ENCODE measurements at regions not wholly inside any gene's neighbourhood (a gene's known extent, or its start where the extent isn't known, plus 50 kb on each side); places are given as distances from the start of the nearest gene placed in this dataset.

GRCh38 chr3:28973609-28974008, 307.3 kb upstream of the RBMS3 start:
- POLR2A ChIA-PET = no interaction called here
- intact Hi-C loops (cut with DNase I, micrococcal nuclease) = no loop called here

DNA sequence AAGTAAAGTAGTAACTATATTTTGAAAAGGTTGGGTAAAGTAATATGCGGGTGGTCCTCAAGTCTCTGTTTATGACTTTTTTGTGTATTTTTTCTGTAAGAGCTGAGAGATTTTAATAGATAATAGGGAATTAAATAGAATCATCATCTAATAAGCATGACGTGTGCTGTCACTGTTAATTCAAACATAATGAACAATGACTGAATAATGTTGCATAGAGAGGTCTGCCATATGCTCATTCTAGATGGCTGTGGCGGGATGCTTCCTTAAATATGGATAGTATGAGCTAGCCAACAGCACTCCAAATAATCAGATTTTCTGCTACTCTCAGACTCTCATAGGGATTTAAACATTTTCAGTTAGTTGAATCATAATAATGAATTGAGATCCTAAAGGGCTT, 302.8 kb upstream of the RBMS3 start:
- Mint-ChIP-seq H3K4me1 (ENCODE audit: low read depth) (no peaks in the 10 kb centered on the region), H3K36me3 (ENCODE audit: low read depth) (no peaks in the 10 kb centered on the region), H3K27ac (no peak overlapping the region), H3K27me3 (no peaks in the 10 kb centered on the region), H3K4me3 (no peak overlapping the region), H3K9me3 (no peaks in the 10 kb centered on the region)
- TF ChIP-seq CTCF (IDR thresholded peaks at IDR 0.05) = no peak
- Histone ChIP-seq H3K27me3 (ENCODE audit: control insufficient read depth in 1 of 2, insufficient read depth in 2 of 2, low read length in 2 of 2) (no peaks in the 10 kb centered on the region), H3K36me3 (ENCODE audit: insufficient read depth, low read length) (no peaks in the 10 kb centered on the region), H3K4me3 (ENCODE audit: low read length) (no peak overlapping the region), H3K27ac (ENCODE audit: low read depth in 1 of 2, low read length in 2 of 2) (no peak overlapping the region), H3K4me1 (ENCODE audit: insufficient read depth, low read length) (no peaks in the 10 kb centered on the region), H3K9me3 (ENCODE audit: control insufficient read depth in 1 of 2, insufficient read depth in 1 of 2, low read length in 2 of 2) (no peaks in the 10 kb centered on the region)
- intact Hi-C loops (cut with DNase I, micrococcal nuclease) = no loop called here
- ChIA-PET POLR2A (no interaction called here), CTCF (no interaction called here)
- ATAC-seq (ENCODE audit: poor library complexity) (no peak), DNase-seq (no peak)

More at GRCh38 chr3:28973609-28974008, 307.3 kb upstream of the RBMS3 start:
- H3K27ac Mint-ChIP-seq = no peak overlapping the region
- H3K4me1 ChIP-seq (ENCODE audit: insufficient read depth, low read length) = no peaks in the 10 kb centered on the region
- H3K9me3 ChIP-seq (ENCODE audit: control insufficient read depth in 1 of 2, insufficient read depth in 1 of 2, low read length in 2 of 2) = peaks cover 7 to 19% of the 10 kb centered on the region in 2 experiments
- no peak for TF ChIP-seq CTCF (IDR thresholded peaks at IDR 0.05)
- H3K36me3 Mint-ChIP-seq (ENCODE audit: low read depth) = no peaks in the 10 kb centered on the region
- no peaks in the 10 kb centered on the region for H3K27me3 Mint-ChIP-seq
- no peak overlapping the region for H3K4me3 Mint-ChIP-seq
- H3K9me3 Mint-ChIP-seq = peaks cover 13% of the 10 kb centered on the region
- H3K27me3 ChIP-seq (ENCODE audit: control insufficient read depth in 1 of 2, insufficient read depth in 2 of 2, low read length in 2 of 2) = no peaks in the 10 kb centered on the region
- no peak for ATAC-seq (ENCODE audit: poor library complexity)
- no peaks in the 10 kb centered on the region for H3K4me1 Mint-ChIP-seq (ENCODE audit: low read depth)
- H3K4me3 ChIP-seq (ENCODE audit: low read length) = no peak overlapping the region
- no peak overlapping the region for H3K27ac ChIP-seq (ENCODE audit: low read depth in 1 of 2, low read length in 2 of 2)
- CTCF ChIA-PET = no interaction called here
- no peak for DNase-seq
- H3K36me3 ChIP-seq (ENCODE audit: insufficient read depth, low read length) = no peaks in the 10 kb centered on the region

- H3K4me1 Mint-ChIP-seq (ENCODE audit: low read depth) = no peaks in the 10 kb centered on the region
- no peaks in the 10 kb centered on the region for H3K4me1 ChIP-seq (ENCODE audit: insufficient read depth, low read length)
- ChIA-PET POLR2A (no interaction called here), CTCF (no interaction called here)
- H3K27ac Mint-ChIP-seq = no peak overlapping the region
- DNase-seq (no peak), ATAC-seq (ENCODE audit: poor library complexity) (no peak)
- H3K36me3 ChIP-seq (ENCODE audit: insufficient read depth, low read length) = no peaks in the 10 kb centered on the region
- H3K9me3 Mint-ChIP-seq = no peaks in the 10 kb centered on the region
- no peaks in the 10 kb centered on the region for H3K27me3 ChIP-seq (ENCODE audit: control insufficient read depth in 1 of 2, insufficient read depth in 2 of 2, low read length in 2 of 2)
- H3K9me3 ChIP-seq (ENCODE audit: control insufficient read depth in 1 of 2, insufficient read depth in 1 of 2, low read length in 2 of 2) = no peaks in the 10 kb centered on the region
- no peak overlapping the region for H3K4me3 ChIP-seq (ENCODE audit: low read length)
- no peak overlapping the region for H3K27ac ChIP-seq (ENCODE audit: low read depth in 1 of 2, low read length in 2 of 2)
- no peak for TF ChIP-seq CTCF (IDR thresholded peaks at IDR 0.05)
- no peak overlapping the region for H3K4me3 Mint-ChIP-seq
- intact Hi-C loops (cut with DNase I, micrococcal nuclease) = no loop called here
- no peaks in the 10 kb centered on the region for H3K36me3 Mint-ChIP-seq (ENCODE audit: low read depth)
- no peaks in the 10 kb centered on the region for H3K27me3 Mint-ChIP-seq
These were observed 300.7 kb upstream of the RBMS3 start for GRCh38 chr3:28980131-28980530.
